Fibroblast of pulmonary artery (primary cell): ENCODE measurements at regions not wholly inside any gene's neighbourhood (a gene's known extent, or its start where the extent isn't known, plus 50 kb on each side); places are given as distances from the start of the nearest gene placed in this dataset.
"Not testable (repeated sequence)": the region's sequence is repeated elsewhere in the genome, so short reads cannot be mapped to it uniquely, and the experiment has no call there.

Source experiments
- DNase-seq: peaks from one replicate; pipeline ENCODE4 v3.0.0-alpha.2; 2010; ENCODE audit warnings: low read depth
- H3K4me3 ChIP-seq: replicated peaks from 2 replicates; pipeline ENCODE4 v1.5.1; 2011; ENCODE audit warnings: low read depth, mild to moderate bottlenecking, control low read depth, low read length, moderate library complexity
- TF ChIP-seq, protein P1 (sequence below): IDR thresholded peaks from 2 replicates; pipeline ENCODE4 v1.5.1; 2011; ENCODE audit warnings: mild to moderate bottlenecking, control low read depth, low read length, inconsistent platforms; ENCODE audit errors: missing control alignments

DNA sequence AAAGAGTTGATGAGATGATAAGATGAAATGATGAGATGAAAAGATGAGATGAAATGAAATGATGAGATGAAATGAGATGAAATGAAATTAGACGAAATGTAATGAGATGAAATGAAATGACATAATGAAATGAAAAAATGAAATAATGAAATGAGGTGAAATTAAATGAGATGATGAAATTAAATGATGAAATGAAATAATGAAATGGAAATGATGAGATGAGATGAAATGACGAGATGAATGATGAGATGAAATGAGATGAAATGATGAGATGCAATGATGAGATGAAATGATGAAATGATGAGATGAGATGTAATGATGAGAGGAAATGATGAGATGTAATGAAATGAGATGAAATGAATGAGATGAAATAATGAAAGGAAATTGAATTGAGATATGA is 339.3 kb upstream of the PLGLB1 start:
- H3K4me3 ChIP-seq, DNase-seq: not testable (repeated sequence)

GRCh38 chr2:87361805-87362204 is 340.2 kb upstream of the PLGLB1 start:
- not testable (repeated sequence) for H3K4me3 ChIP-seq, DNase-seq

DNA sequence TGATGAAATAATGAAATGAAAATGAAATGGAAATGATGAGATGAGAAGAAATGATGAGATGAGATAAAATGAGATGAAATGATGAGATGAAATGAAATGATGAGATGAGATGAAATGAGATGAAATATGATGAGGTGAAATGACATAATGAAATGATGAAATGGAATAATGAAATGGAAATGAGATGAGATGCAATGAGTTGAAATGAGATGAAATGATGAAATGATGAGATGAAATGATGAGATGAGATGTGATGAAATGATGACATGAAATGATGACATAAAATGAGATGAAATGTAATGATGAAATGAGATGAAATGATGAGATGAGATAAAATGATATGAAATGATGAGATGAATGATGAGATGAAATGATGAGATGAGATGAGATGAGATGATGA is 342.7 kb upstream of the PLGLB1 start:
- not testable (repeated sequence) for H3K4me3 ChIP-seq, DNase-seq

DNA sequence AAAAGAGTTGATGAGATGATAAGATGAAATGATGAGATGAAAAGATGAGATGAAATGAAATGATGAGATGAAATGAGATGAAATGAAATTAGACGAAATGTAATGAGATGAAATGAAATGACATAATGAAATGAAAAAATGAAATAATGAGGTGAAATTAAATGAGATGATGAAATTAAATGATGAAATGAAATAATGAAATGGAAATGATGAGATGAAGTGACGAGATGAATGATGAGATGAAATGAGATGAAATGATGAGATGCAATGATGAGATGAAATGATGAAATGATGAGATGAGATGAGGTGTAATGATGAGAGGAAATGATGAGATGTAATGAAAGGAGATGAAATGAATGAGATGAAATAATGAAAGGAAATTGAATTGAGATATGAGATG is 343.4 kb upstream of the PLGLB1 start:
- not testable (repeated sequence) for DNase-seq

DNA sequence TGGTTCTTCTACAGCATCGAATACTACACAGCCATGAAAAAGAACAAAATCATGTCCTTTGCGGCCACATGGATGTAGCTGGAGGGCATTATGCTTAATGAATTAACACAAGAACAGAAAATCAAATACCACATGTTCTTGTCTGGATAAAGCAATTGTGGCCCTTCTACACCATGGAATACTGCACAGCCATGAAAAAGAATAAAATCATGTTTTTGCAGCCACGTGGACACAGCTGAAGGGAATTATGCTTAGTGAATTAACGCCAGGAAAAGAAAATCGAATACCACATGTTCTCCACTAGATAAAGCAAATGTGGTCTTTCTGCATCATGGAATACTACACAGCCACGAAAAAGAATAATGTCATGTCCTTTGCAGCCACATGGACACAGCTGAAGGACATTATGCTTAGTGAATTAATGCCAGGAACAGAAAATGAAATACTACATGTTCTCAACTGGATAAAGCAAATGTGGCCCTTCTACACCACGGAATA is 361.8 kb upstream of the PLGLB2 start:
- DNase-seq, H3K4me3 ChIP-seq: not testable (repeated sequence)

More for the DNA sequence above, 343.4 kb upstream of the PLGLB1 start:
- not testable (repeated sequence) for H3K4me3 ChIP-seq

DNA sequence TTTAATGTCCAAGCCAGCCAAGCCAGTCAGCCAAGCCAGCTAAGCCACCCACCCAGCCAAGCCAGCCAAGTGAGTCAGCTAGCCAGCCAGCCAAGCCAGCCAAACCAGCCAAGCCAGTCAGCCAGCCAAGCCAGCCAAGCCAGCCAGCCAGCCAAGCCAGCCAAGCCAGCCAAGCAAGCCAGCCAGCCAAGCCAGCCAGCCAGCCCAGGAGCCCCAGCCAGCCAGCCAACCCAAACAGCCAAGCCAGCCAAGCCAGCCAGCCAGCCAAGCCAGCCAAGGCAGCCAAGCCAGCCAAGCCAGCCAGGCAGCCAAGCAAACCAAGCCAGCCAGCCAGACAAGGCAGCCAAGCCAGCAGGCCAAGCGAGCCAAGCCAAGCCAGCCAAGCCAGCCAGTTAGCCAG is 352.1 kb upstream of the PLGLB2 start:
- DNase-seq, H3K4me3 ChIP-seq: not testable (repeated sequence)

DNA sequence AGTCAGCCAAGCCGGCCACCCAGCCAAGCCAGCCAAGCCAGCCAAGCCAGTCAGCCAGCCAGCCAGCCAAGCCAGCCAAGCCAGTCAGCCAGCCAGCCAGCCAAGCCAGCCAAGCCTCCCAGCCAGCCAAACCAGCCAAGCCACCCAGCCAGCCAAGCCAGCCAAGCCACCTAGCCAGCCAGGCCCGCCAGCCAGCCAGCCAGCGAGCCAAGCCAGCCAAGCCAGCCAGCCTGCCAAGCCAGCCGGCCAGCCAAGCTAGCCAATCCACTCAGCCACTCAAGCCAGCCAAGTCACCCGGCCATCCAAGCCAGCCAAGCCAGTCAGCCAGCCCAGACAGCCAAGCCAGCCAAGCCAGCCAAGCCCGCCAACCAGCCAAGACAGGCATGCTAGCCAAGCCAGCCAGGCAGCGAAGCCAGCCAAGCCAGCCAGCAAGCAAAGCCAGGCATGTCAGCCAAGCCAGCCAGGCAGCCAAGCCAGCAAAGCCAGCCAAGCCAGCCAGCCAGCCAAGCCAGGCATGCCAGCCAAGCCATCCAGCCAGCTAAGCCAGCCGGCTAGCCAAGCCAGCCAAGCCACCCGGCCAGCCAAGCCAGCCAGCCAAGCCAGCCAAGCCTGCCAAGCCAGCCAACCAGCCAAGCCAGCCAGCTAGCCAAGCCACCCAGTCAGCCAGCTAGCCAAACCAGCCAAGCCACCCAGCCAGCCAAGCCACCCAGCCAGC is 351.2 kb upstream of the PLGLB2 start:
- DNase-seq, H3K4me3 ChIP-seq: not testable (repeated sequence)

DNA sequence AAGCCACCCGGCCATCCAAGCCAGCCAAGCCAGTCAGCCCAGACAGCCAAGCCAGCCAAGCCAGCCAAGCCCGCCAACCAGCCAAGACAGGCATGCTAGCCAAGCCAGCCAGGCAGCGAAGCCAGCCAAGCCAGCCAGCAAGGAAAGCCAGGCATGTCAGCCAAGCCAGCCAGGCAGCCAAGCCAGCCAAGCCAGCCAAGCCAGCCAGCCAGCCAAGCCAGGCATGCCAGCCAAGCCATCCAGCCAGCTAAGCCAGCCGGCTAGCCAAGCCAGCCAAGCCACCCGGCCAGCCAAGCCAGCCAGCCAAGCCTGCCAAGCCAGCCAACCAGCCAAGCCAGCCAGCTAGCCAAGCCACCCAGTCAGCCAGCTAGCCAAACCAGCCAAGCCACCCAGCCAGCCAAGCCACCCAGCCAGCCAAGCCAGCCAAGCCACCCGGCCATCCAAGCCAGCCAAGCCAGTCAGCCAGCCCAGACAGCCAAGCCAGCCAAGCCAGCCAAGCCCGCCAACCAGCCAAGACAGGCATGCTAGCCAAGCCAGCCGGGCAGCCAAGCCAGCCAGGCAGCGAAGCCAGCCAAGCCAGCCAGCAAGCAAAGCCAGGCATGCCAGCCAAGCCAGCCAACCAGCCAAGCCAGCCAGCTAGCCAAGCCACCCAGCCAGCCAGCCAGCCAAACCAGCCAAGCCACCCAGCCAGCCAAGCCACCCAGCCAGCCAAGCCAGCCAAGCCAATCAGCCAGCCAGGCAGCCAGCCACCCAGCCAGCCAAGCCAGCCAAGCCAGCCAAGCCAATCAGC is 350.4 kb upstream of the PLGLB2 start:
- not testable (repeated sequence) for H3K4me3 ChIP-seq, DNase-seq

- DNase-seq, H3K4me3 ChIP-seq: not testable (repeated sequence)
These were observed 349.2 kb upstream of the PLGLB2 start for GRCh38 chr2:87398567-87399305.

GRCh38 chr2:87401726-87402345 is 346.1 kb upstream of the PLGLB2 start:
- TF ChIP-seq, protein P1, sequence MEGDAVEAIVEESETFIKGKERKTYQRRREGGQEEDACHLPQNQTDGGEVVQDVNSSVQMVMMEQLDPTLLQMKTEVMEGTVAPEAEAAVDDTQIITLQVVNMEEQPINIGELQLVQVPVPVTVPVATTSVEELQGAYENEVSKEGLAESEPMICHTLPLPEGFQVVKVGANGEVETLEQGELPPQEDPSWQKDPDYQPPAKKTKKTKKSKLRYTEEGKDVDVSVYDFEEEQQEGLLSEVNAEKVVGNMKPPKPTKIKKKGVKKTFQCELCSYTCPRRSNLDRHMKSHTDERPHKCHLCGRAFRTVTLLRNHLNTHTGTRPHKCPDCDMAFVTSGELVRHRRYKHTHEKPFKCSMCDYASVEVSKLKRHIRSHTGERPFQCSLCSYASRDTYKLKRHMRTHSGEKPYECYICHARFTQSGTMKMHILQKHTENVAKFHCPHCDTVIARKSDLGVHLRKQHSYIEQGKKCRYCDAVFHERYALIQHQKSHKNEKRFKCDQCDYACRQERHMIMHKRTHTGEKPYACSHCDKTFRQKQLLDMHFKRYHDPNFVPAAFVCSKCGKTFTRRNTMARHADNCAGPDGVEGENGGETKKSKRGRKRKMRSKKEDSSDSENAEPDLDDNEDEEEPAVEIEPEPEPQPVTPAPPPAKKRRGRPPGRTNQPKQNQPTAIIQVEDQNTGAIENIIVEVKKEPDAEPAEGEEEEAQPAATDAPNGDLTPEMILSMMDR = no peak
- DNase-seq = no peak
- no peak overlapping the region for H3K4me3 ChIP-seq

DNA sequence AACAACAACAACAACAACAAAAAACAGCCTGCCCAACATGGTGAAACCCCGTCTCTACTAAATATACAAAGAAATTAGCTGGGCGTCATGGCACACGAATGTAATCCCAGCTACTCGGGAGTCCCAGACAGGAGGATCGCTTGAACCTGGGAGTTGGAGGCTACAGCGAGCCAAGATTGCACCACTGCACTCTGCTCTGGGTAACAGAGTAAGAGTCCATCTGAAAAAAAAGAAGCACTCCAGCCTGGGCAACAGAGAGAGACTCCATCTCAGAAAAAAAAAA is 344.1 kb upstream of the PLGLB2 start:
- TF ChIP-seq, protein P1 = no peak
- H3K4me3 ChIP-seq = no peak overlapping the region
- DNase-seq = no peak

DNA sequence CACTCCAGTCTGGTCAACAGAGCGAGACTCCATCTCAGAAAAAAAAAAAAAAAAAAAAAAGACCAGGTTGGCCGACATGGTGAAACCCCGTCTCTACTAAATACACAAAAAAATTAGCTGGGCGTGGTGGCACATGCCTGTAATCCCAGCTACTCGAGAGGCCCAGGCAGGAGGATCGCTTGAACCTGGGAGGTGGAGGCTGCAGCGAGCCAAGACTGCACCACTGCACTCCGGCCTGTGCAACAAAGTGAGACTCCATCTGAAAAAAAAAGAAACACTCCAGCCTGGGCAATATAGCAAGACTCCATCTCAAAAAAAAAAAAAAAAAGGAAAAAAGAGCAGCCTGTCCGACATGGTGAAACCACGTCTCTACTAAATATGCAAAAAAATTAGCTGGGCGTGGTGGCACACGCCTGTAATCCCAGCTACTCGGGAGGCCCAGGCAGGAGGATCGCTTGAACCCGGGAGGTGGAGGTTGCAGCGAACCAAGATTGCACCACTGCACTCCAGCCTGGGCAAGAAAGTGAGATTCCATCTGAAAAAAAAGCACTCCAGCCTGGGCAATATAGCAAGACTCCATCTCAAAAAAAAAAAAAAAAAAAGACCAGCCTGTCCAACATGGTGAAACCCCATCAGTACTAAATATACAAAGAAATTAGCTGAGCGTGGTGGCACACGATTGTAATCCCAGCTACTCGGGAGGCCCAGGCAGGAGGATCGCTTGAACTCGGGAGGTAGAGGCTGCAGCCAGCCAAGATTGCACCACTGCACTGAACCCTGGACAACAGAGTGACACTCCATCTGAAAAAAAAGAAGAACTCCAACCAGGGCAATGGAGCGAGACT is 343.3 kb upstream of the PLGLB2 start:
- not testable (repeated sequence) for DNase-seq, H3K4me3 ChIP-seq

DNA sequence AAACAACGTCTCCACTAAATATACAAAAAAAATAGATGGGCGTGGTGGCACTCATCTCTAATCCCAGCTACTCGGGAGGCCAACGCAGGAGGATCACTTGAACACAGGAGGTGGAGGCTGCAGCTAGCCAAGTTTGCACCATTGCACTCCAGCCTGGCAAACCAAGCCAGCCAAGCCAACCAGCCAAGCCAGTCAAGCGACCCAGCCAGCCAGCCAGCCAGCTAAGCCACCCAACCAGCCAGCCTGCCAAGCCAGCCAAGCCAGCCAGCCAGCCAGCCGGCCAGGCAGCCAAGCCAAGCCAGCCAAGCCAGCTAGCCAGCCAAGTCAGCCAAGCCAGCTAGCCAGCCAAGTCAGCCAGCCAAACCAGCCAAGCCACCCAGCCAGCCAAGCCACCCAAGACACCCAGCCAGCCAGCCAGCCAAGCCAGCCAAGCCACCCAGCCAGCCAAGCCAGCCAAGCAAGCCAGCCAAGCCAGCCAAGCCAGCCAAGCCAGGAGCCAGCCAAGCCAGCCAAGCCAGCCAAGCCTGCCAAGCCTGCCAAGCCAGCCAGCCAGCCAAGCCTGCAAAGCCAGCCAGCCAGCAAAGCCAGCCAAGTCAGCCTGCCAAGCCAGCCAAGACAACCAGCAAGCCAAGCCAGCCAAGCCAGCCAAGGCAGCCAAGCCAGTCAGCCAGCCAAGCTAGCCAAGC is 342.2 kb upstream of the PLGLB2 start:
- not testable (repeated sequence) for DNase-seq, H3K4me3 ChIP-seq

GRCh38 chr2:87406406-87407175 is 341.3 kb upstream of the PLGLB2 start:
- not testable (repeated sequence) for H3K4me3 ChIP-seq, DNase-seq
